H9 (cell line): ENCODE measurements at regions not wholly inside any gene's neighbourhood (a gene's known extent, or its start where the extent isn't known, plus 50 kb on each side); places are given as distances from the start of the nearest gene placed in this dataset.

Experiments
- DNase-seq: peaks from one replicate; pipeline ENCODE4 v3.0.0-alpha.2; 2017
- H2AFZ ChIP-seq: one replicate; pipeline ENCODE4 v1.6.1; 2013; ENCODE audit warnings: mild to moderate bottlenecking, low read length, control low read depth, moderate library complexity
- H2AK5ac ChIP-seq: 2 replicates; pipeline ENCODE4 v1.6.1; 2013; ENCODE audit warnings: low read length, control low read depth, mixed read lengths; ENCODE audit not compliant: insufficient read length
- H2BK120ac ChIP-seq: one replicate; pipeline ENCODE4 v1.6.1; 2013; ENCODE audit warnings: low read depth, mild to moderate bottlenecking, low read length, control low read depth, inconsistent platforms; ENCODE audit not compliant: poor library complexity, severe bottlenecking
- H2BK12ac ChIP-seq: 2 replicates; pipeline ENCODE4 v1.6.1; 2013; ENCODE audit warnings: low read length, control low read depth, mixed read lengths, low read depth; ENCODE audit not compliant: insufficient read length
- H2BK15ac ChIP-seq: 2 replicates; pipeline ENCODE4 v1.6.1; 2013; ENCODE audit warnings: low read depth, low read length, control low read depth
- H2BK20ac ChIP-seq: one replicate; pipeline ENCODE4 v1.6.1; 2013; ENCODE audit warnings: low read depth, mild to moderate bottlenecking, low read length, control low read depth, inconsistent platforms; ENCODE audit not compliant: poor library complexity, severe bottlenecking
- H2BK5ac ChIP-seq: 2 replicates; pipeline ENCODE4 v1.6.1; 2013; ENCODE audit warnings: low read length, control low read depth, mixed read lengths; ENCODE audit not compliant: insufficient read length
- H3K14ac ChIP-seq: 2 replicates; pipeline ENCODE4 v1.6.1; 2013; ENCODE audit warnings: low read length, control low read depth; ENCODE audit not compliant: insufficient read depth
- H3K18ac ChIP-seq: 2 replicates; pipeline ENCODE4 v1.6.1; 2013; ENCODE audit warnings: low read depth, mild to moderate bottlenecking, mixed read lengths, low read length, control low read depth; ENCODE audit not compliant: insufficient read length
- H3K23ac ChIP-seq: 2 replicates; pipeline ENCODE4 v1.6.1; 2013; ENCODE audit warnings: low read length, control low read depth, mixed read lengths, low read depth; ENCODE audit not compliant: insufficient read length
- H3K23me2 ChIP-seq: 2 replicates; pipeline ENCODE4 v1.6.1; 2013; ENCODE audit warnings: low read depth, mild to moderate bottlenecking, mixed read lengths, low read length, control low read depth; ENCODE audit not compliant: insufficient read length, poor library complexity, severe bottlenecking
- H3K27ac ChIP-seq: 2 replicates; pipeline ENCODE4 v1.5.1; 2013; ENCODE audit warnings: low read length, control low read depth, mixed read lengths, low read depth; ENCODE audit not compliant: insufficient read length
- H3K27me3 ChIP-seq: 2 replicates; pipeline ENCODE4 v1.6.1; 2013; ENCODE audit warnings: low read length, control low read depth, inconsistent platforms; ENCODE audit not compliant: insufficient read depth
- H3K4ac ChIP-seq: 2 replicates; pipeline ENCODE4 v1.6.1; 2013; ENCODE audit warnings: low read depth, mild to moderate bottlenecking, control low read depth, inconsistent platforms, low read length, moderate library complexity
- H3K4me1 ChIP-seq: 2 replicates; pipeline ENCODE4 v1.6.1; 2013; ENCODE audit warnings: low read length, control low read depth, inconsistent platforms; ENCODE audit not compliant: insufficient read depth
- H3K4me2 ChIP-seq: 2 replicates; pipeline ENCODE4 v1.6.1; 2013; ENCODE audit warnings: low read length, control low read depth, mixed read lengths; ENCODE audit not compliant: insufficient read length, insufficient read depth
- H3K56ac ChIP-seq: 2 replicates; pipeline ENCODE4 v1.6.1; 2013; ENCODE audit warnings: low read depth, mild to moderate bottlenecking, mixed read lengths, low read length, control low read depth; ENCODE audit not compliant: insufficient read length
- H3K79me1 ChIP-seq: 2 replicates; pipeline ENCODE4 v1.6.1; 2013; ENCODE audit warnings: low read depth, mild to moderate bottlenecking, moderate library complexity, low read length, control low read depth, inconsistent platforms; ENCODE audit not compliant: insufficient read depth, poor library complexity, severe bottlenecking
- H3K79me2 ChIP-seq: 2 replicates; pipeline ENCODE4 v1.6.1; 2013; ENCODE audit warnings: low read length, control low read depth, inconsistent platforms; ENCODE audit not compliant: insufficient read depth
- H3K9ac ChIP-seq: 2 replicates; pipeline ENCODE4 v1.6.1; 2013; ENCODE audit warnings: low read length, control low read depth, mixed read lengths; ENCODE audit not compliant: insufficient read length; ENCODE audit errors: extremely low read depth
- H3K9me3 ChIP-seq: one replicate; pipeline ENCODE4 v1.6.1; 2013; ENCODE audit warnings: low read depth, low read length, inconsistent platforms; ENCODE audit not compliant: control insufficient read depth
- H3T11ph ChIP-seq: one replicate; pipeline ENCODE4 v1.6.1; 2013; ENCODE audit warnings: mild to moderate bottlenecking, low read length, control low read depth, inconsistent platforms
- H4K20me1 ChIP-seq: one replicate; pipeline ENCODE4 v1.6.1; 2013; ENCODE audit not compliant: control insufficient read depth, insufficient read length, insufficient read depth
- H4K5ac ChIP-seq: 2 replicates; pipeline ENCODE4 v1.6.1; 2013; ENCODE audit warnings: low read depth, mild to moderate bottlenecking, mixed read lengths, low read length, control low read depth; ENCODE audit not compliant: insufficient read length
- H4K8ac ChIP-seq: replicated peaks from 2 replicates; pipeline ENCODE4 v1.6.1; 2013; ENCODE audit warnings: low read length, control low read depth, mixed read lengths, low read depth; ENCODE audit not compliant: insufficient read length
- H4K91ac ChIP-seq: 2 replicates; pipeline ENCODE4 v1.6.1; 2013; ENCODE audit warnings: low read depth, mild to moderate bottlenecking, moderate library complexity, mixed read lengths, low read length, control low read depth; ENCODE audit not compliant: insufficient read length
- H3K27ac Mint-ChIP-seq, 3 experiments: 2 replicates in 2 of 3; 3 replicates in 1 of 3; pipeline ENCODE4 v1.8.0; 2020 to 2021; ENCODE audit warnings: mixed read lengths in 3 of 3, mild to moderate bottlenecking in 1 of 3, moderate library complexity in 1 of 3
- H3K27me3 Mint-ChIP-seq: 2 replicates; pipeline ENCODE4 v1.8.0; 2021; ENCODE audit warnings: low read depth, mild to moderate bottlenecking, moderate library complexity, mixed read lengths
- H3K36me3 Mint-ChIP-seq, 3 experiments: 2 replicates in 2 of 3; 3 replicates in 1 of 3; pipeline ENCODE4 v1.8.0; 2020 to 2021; ENCODE audit warnings: low read depth in 3 of 3, mixed read lengths in 3 of 3; ENCODE audit not compliant: insufficient read depth in 1 of 3
- H3K4me1 Mint-ChIP-seq, 2 experiments: 2 replicates each; pipeline ENCODE4 v1.8.0; 2020; ENCODE audit warnings: mixed read lengths in 2 of 2
- H3K4me3 Mint-ChIP-seq, 2 experiments: 2 replicates in 1 of 2; 3 replicates in 1 of 2; pipeline ENCODE4 v1.8.0; 2020 to 2021; ENCODE audit warnings: mild to moderate bottlenecking in 2 of 2, mixed read lengths in 2 of 2, moderate library complexity in 1 of 2
- H3K9me3 Mint-ChIP-seq, 2 experiments: 2 replicates in 1 of 2; 3 replicates in 1 of 2; pipeline ENCODE4 v1.8.0; 2020; ENCODE audit warnings: mild to moderate bottlenecking in 2 of 2, mixed read lengths in 2 of 2, moderate library complexity in 1 of 2
- WGBS: extraction: QIAGEN DNeasy Blood & Tissue Kit; methylation state at CpG from one replicate; pipeline ENCODE4 v1.1.7; 2013; ENCODE audit warnings: missing lambda C conversion rate, low lambda C conversion rate, mixed read lengths; ENCODE audit not compliant: insufficient read length; ENCODE audit errors: extremely low coverage; 5-methylcytosine and 5-hydroxymethylcytosine counted together
- TF ChIP-seq, protein P1 (sequence below): fragments of 200-600 bp; sonication (generic); conservative IDR thresholded peaks from 3 replicates; pipeline ENCODE4 v1.8.0; 2021; ENCODE audit warnings: antibody characterized with exemption, mild to moderate bottlenecking

DNA sequence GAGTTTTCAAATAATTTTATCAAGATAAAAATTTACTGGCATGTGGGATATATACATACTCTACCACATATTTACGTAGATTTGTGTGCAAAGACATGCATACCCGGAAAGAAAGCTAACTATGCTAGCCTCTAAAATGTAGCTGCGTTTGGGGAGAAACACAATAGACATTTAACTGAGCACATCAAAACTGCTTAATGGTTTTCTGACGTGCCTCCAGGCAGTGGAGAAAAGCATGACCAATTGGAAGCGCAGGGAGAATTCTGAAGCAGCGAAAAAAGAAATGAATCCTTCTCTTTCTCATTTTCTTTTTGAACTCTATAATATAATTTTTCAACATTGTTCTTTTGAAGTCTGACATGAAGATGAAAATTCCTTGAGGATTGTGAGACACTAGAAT is 60.3 kb upstream of the LYZL1 start:
- Histone ChIP-seq H3K14ac (no peak overlapping the region), H3K4ac (no peak overlapping the region), H3K4me2 (no peak overlapping the region), H3T11ph (no peak overlapping the region), H2BK15ac (no peak overlapping the region), H3K27me3 (no peaks in the 10 kb centered on the region), H3K23ac (no peak overlapping the region), H2BK12ac (no peak overlapping the region), H3K79me2 (no peaks in the 10 kb centered on the region), H3K23me2 (no peaks in the 10 kb centered on the region), H4K8ac (no peak overlapping the region), H3K79me1 (no peaks in the 10 kb centered on the region), H2BK20ac (no peak overlapping the region), H2AFZ (no peak overlapping the region), H2BK5ac (no peak overlapping the region), H3K27ac (no peak overlapping the region), H4K5ac (no peak overlapping the region), H4K91ac (no peak overlapping the region), H3K18ac (no peak overlapping the region), H4K20me1 (no peaks in the 10 kb centered on the region), H3K9me3 (no peaks in the 10 kb centered on the region), H2AK5ac (no peak overlapping the region), H3K56ac (no peak overlapping the region), H3K9ac (no peak overlapping the region), H3K4me1 (peaks cover 9% of the 10 kb centered on the region; the same call in 1 of the 2 replicates), H2BK120ac (no peak overlapping the region)
- Mint-ChIP-seq H3K9me3 (no peaks in the 10 kb centered on the region), H3K4me3 (no peak overlapping the region), H3K4me1 (peaks cover 10 to 21% of the 10 kb centered on the region in 2 experiments), H3K27me3 (peaks cover 5% of the 10 kb centered on the region; the same call in 1 of the 2 replicates), H3K27ac (no peak overlapping the region), H3K36me3 (no peaks in the 10 kb centered on the region)
- no CpG with 5 or more reads among the region's 6 CpGs for WGBS
- no peak for DNase-seq
- TF ChIP-seq, protein P1, sequence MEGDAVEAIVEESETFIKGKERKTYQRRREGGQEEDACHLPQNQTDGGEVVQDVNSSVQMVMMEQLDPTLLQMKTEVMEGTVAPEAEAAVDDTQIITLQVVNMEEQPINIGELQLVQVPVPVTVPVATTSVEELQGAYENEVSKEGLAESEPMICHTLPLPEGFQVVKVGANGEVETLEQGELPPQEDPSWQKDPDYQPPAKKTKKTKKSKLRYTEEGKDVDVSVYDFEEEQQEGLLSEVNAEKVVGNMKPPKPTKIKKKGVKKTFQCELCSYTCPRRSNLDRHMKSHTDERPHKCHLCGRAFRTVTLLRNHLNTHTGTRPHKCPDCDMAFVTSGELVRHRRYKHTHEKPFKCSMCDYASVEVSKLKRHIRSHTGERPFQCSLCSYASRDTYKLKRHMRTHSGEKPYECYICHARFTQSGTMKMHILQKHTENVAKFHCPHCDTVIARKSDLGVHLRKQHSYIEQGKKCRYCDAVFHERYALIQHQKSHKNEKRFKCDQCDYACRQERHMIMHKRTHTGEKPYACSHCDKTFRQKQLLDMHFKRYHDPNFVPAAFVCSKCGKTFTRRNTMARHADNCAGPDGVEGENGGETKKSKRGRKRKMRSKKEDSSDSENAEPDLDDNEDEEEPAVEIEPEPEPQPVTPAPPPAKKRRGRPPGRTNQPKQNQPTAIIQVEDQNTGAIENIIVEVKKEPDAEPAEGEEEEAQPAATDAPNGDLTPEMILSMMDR = no peak
